Sigmoid colon (tissue), 6 donors: ENCODE measurements at regions not wholly inside any gene's neighbourhood (a gene's known extent, or its start where the extent isn't known, plus 50 kb on each side); places are given as distances from the start of the nearest gene placed in this dataset.
"Not testable (repeated sequence)": the region's sequence is repeated elsewhere in the genome, so short reads cannot be mapped to it uniquely, and the experiment has no call there.

Experiments used
- DNase-seq: peaks from one replicate; pipeline ENCODE4 v3.0.0-alpha.2; 2019
- H3K27ac ChIP-seq, 4 donors: fragments of 200-600 bp; sonication (generic); one replicate each; pipeline ENCODE4 v1.5.1; 2016 to 2019; ENCODE audit warnings: mild to moderate bottlenecking in 1 of 4
- H3K27me3 ChIP-seq, 3 donors: fragments of 200-600 bp; sonication (generic); one replicate each; pipeline ENCODE4 v1.5.1; 2019; ENCODE audit warnings: mild to moderate bottlenecking in 1 of 3
- H3K36me3 ChIP-seq, 4 donors: fragments of 200-600 bp; sonication (generic); one replicate each; pipeline ENCODE4 v1.5.1; 2016 to 2019
- H3K4me1 ChIP-seq, 4 donors: fragments of 200-600 bp; sonication (generic); one replicate each; pipeline ENCODE4 v1.5.1; 2017 to 2019
- H3K4me3 ChIP-seq, 4 donors: fragments of 200-600 bp; sonication (generic); one replicate each; pipeline ENCODE4 v1.5.1; 2017 to 2019; ENCODE audit warnings: mild to moderate bottlenecking in 2 of 4, moderate library complexity in 1 of 4
- H3K9me3 ChIP-seq, 4 donors: fragments of 200-600 bp in 3 of 4; sonication (generic) in 3 of 4; one replicate each; pipeline versions ENCODE4 v1.5.1 to v1.6.1; 2013 to 2019
- EP300 ChIP-seq, 4 donors: sonication (generic); formaldehyde crosslinking; IDR thresholded peaks; one replicate each; pipeline ENCODE4 v1.6.1; 2017; ENCODE audit warnings: antibody characterized with exemption in 4 of 4
- POLR2A ChIP-seq, 2 donors: fragments of 450-650 bp; IDR thresholded peaks; one replicate each; pipeline ENCODE4 v1.6.1; 2016; ENCODE audit warnings: antibody characterized with exemption in 2 of 2, mild to moderate bottlenecking in 2 of 2, moderate library complexity in 2 of 2
- POLR2AphosphoS5 ChIP-seq, 4 donors: sonication (generic); formaldehyde crosslinking; IDR thresholded peaks; one replicate each; pipeline ENCODE4 v1.6.1; 2017; ENCODE audit warnings: antibody characterized with exemption in 4 of 4
- WGBS, 2 donors: extraction: QIAGEN DNeasy Blood & Tissue Kit; methylation state at CpG; one replicate each; pipeline ENCODE4 v1.1.7; 2013; 5-methylcytosine and 5-hydroxymethylcytosine counted together
- intact Hi-C: fragments of 100-400 bp; cut with DNase I; formaldehyde crosslinking; loops from one replicate; pipeline ENCODE4 v1.15.1; 2023
- TF ChIP-seq, protein P1 (sequence below), 4 experiments: fragments of 450-650 bp in 3 of 4; fragments of 200-600 bp in 1 of 4; IDR thresholded peaks; one replicate each; pipeline ENCODE4 v1.5.1; 2016 to 2019; ENCODE audit warnings: antibody characterized with exemption in 4 of 4, mild to moderate bottlenecking in 3 of 4, moderate library complexity in 2 of 4
- donor health status: healthy with polysubstance abuse.
- donor health status: healthy.

DNA sequence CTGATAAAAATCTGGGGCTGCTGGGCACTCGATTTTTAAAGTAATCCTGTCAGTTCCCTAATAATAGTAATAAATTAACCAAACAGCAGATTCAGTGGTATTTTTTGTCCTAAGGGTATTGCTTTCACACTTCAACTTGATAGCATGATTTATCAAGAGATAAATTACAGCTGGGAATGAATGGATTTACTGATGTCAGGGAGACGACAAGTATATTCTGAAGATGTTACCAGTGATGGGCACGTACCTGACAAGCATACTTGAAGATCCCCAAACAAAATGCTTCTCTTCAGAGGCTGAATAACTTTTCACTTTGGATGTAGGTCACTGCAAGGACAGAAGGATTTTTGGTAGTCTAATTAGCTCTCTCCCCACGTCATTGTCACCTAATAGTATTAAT, 82.0 kb downstream of the OLFM4 start:
- Histone ChIP-seq H3K27me3 (no peaks in the 10 kb centered on the region), H3K4me1 (no peaks in the 10 kb centered on the region), H3K27ac (no peak overlapping the region), H3K36me3 (no peaks in the 10 kb centered on the region), H3K9me3 (no peaks in the 10 kb centered on the region), H3K4me3 (no peak overlapping the region)
- TF ChIP-seq EP300 (IDR thresholded peaks at IDR 0.05) (no peak), POLR2AphosphoS5 (IDR thresholded peaks at IDR 0.05) (no peak), POLR2A (IDR thresholded peaks at IDR 0.05) (no peak)
- TF ChIP-seq, protein P1, sequence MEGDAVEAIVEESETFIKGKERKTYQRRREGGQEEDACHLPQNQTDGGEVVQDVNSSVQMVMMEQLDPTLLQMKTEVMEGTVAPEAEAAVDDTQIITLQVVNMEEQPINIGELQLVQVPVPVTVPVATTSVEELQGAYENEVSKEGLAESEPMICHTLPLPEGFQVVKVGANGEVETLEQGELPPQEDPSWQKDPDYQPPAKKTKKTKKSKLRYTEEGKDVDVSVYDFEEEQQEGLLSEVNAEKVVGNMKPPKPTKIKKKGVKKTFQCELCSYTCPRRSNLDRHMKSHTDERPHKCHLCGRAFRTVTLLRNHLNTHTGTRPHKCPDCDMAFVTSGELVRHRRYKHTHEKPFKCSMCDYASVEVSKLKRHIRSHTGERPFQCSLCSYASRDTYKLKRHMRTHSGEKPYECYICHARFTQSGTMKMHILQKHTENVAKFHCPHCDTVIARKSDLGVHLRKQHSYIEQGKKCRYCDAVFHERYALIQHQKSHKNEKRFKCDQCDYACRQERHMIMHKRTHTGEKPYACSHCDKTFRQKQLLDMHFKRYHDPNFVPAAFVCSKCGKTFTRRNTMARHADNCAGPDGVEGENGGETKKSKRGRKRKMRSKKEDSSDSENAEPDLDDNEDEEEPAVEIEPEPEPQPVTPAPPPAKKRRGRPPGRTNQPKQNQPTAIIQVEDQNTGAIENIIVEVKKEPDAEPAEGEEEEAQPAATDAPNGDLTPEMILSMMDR (IDR thresholded peaks at IDR 0.05) = no peak
- 76 to 85% methylated on average over 4 of the region's 4 CpGs for WGBS, 2 donors
- intact Hi-C loops = no loop called here
- no peak for DNase-seq

- no peak for DNase-seq
- no peaks in the 10 kb centered on the region for H3K4me1 ChIP-seq
- H3K36me3 ChIP-seq = no peaks in the 10 kb centered on the region
- intact Hi-C loops = no loop called here
- WGBS, 2 donors = 95 to 99% methylated on average over 2 of the region's 2 CpGs
- no peaks in the 10 kb centered on the region for H3K9me3 ChIP-seq
- H3K27ac ChIP-seq = no peak overlapping the region
- TF ChIP-seq POLR2A (IDR thresholded peaks at IDR 0.05) (no peak), EP300 (IDR thresholded peaks at IDR 0.05) (no peak), POLR2AphosphoS5 (IDR thresholded peaks at IDR 0.05) (no peak)
- TF ChIP-seq, protein P1 (IDR thresholded peaks at IDR 0.05) = no peak
- no peak overlapping the region for H3K4me3 ChIP-seq
- H3K27me3 ChIP-seq = no peaks in the 10 kb centered on the region
Observed at GRCh38 chr13:53112522-53112921, 83.9 kb downstream of the OLFM4 start.

- WGBS, 2 donors = 0 to 38% methylated on average over 1 of the region's 1 CpG
- H3K4me1 ChIP-seq, H3K27ac ChIP-seq, H3K27me3 ChIP-seq, intact Hi-C loops, H3K4me3 ChIP-seq, H3K36me3 ChIP-seq, DNase-seq, H3K9me3 ChIP-seq: not testable (repeated sequence)
Observed at GRCh38 chr13:53117048-53117447, 88.4 kb downstream of the OLFM4 start.

DNA sequence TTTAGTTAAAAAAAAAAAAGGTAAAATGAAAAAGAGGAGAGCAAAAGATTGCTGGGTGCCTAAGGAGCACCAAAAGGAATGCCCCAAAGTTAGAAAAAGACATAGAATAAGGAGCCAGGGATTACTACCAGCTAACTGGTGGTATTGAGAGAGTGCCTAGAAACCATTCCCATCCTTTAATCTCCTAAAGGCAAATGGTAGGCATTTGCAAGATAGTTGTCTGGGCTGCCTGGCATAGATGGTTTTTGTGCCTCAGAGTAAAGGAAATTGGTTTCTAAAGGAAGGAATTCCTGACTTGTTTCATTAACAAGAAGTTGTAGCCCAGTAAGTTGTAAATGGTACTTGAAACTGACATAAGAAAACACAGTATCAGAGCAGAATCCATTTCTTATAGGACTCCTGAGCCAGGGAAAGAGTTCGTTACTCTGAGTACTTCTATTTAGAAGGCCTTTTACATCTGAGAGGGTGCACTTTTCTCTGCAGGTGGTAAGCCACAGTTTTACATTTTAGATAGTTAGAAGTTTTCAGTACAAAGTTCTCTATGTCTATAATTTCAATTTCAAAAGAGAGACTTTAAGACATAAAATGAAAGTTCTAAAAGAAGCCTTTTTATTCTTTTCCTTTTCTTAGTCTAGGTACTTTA, 92.6 kb downstream of the OLFM4 start:
- no peak for DNase-seq
- Histone ChIP-seq H3K4me3 (no peak overlapping the region), H3K36me3 (no peaks in the 10 kb centered on the region), H3K4me1 (no peaks in the 10 kb centered on the region), H3K27me3 (no peaks in the 10 kb centered on the region), H3K9me3 (no peaks in the 10 kb centered on the region), H3K27ac (no peak overlapping the region)
- TF ChIP-seq, protein P1 (IDR thresholded peaks at IDR 0.05) = no peak
- no peak for TF ChIP-seq POLR2AphosphoS5 (IDR thresholded peaks at IDR 0.05)
- TF ChIP-seq EP300 (IDR thresholded peaks at IDR 0.05) = no peak
- TF ChIP-seq POLR2A (IDR thresholded peaks at IDR 0.05) = no peak
- WGBS, 2 donors = 79 to 84% methylated on average over 1 of the region's 1 CpG
- intact Hi-C loops = no loop called here

DNA sequence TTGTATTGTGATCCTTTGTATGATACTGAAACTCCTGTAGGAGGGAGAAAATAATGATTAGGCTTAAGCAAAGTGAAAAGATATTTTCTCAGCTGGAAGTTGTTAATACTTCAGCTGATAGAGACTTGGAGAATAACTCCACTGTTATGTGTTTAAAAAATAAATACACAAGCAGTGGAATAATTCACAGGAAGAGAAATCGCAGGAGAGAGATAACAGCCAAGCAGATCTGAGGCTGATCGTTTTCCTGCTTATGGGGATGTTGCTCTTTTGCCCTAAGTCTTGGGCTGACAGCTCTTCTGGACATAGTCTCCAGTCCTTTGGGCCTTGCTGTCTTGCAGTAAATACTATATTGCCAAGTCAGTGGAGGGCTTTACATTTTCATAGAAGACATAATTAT, 93.3 kb downstream of the OLFM4 start:
- no peaks in the 10 kb centered on the region for H3K36me3 ChIP-seq
- H3K4me1 ChIP-seq = no peaks in the 10 kb centered on the region
- no peak for DNase-seq
- no peaks in the 10 kb centered on the region for H3K9me3 ChIP-seq
- no peaks in the 10 kb centered on the region for H3K27me3 ChIP-seq
- TF ChIP-seq EP300 (IDR thresholded peaks at IDR 0.05) (no peak), POLR2AphosphoS5 (IDR thresholded peaks at IDR 0.05) (no peak), POLR2A (IDR thresholded peaks at IDR 0.05) (no peak)
- TF ChIP-seq, protein P1 (IDR thresholded peaks at IDR 0.05) = no peak
- WGBS, 2 donors = 52 to 58% methylated on average over 2 of the region's 2 CpGs
- no peak overlapping the region for H3K4me3 ChIP-seq
- intact Hi-C loops = no loop called here
- no peak overlapping the region for H3K27ac ChIP-seq
